DMS 273 treated with DMSO at 0.1 percent for 48 hours (cell line): ENCODE measurements at regions not wholly inside any gene's neighbourhood (a gene's known extent, or its start where the extent isn't known, plus 50 kb on each side); places are given as distances from the start of the nearest gene placed in this dataset.
"Not testable (repeated sequence)": the region's sequence is repeated elsewhere in the genome, so short reads cannot be mapped to it uniquely, and the experiment has no call there.

Experiments used
- DNase-seq: peaks from one replicate; lab custom pipeline; 2025; lab: John Stamatoyannopoulos, UW

DNA sequence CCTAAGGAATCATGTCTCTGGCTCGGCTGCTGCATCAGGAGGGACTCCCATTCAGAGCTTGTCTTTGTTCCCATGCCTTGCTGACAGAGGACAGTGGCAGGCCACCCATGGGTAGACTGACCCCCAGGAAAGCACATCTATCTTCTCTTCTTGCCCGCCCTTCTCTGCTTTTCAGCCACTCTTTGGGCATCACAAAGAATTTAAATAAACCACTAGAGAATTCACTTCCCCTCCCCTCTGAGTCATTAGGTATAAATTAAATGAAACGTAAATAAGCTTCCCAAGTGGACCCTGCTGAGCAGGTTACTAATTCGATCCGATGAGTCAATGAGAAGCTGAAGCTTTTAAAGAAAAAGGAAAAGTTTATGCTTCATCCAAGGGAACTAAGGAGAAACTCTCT, 97.0 kb downstream of the DRD1 start:
- no peak for DNase-seq

DNA sequence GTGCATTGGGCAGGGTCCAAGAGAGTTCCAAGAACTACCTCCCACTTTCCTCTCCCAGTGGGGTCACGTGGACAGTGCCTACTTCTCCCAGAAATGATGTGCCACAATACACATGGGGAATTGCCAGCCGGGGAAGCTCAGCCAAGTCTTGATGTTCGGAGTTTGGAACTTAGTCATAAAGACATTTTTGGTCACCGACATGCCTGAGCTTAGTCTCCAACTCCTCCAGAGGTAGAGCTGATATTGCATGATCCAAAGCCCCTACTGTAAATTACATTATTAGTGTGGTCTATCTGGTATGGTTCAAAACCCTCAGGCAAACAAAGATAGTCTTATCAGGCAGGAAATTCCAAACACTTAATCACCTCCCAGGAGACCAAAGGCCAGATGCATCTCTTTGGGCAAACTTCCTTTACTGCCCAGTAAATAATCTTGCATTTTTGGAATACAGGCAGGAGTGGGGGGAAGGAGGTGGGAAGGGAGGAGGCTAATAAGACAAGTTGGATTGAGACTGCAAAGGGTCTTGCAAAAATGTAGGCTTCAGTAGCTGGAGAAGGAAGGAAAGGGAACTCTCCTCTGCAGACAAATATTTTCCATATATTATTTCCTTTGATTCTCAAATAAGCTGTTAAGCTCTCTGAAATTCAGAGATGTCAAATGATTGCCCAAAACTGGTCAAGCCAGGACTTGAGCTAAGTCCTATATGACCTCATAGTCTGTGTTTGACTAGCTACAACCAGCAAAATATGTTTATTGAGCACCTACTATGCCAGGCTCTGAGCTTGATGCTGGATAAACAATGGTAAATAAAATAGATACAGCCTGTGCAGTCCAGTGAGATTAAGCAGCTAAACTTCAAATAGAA, 99.4 kb downstream of the DRD1 start:
- no peak for DNase-seq

DNA sequence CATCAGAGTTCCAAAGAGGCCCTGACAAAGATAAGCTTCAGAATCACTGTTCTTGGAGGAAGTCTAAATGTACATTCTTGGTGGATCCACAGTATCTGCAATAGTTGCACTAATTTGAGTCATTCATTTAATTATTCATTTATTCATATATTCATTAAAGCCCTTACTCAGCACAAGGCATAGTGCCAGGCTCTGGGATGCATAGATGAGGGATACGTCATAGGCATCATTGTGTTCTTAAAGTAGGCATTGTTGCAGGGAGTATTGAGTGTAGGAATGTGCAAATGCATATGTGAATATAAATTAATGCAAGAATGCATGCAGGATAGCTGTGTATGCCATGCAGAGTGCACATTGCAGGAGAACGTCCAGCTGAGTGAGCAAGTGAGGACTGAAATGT, 100.7 kb downstream of the DRD1 start:
- no peak for DNase-seq

DNA sequence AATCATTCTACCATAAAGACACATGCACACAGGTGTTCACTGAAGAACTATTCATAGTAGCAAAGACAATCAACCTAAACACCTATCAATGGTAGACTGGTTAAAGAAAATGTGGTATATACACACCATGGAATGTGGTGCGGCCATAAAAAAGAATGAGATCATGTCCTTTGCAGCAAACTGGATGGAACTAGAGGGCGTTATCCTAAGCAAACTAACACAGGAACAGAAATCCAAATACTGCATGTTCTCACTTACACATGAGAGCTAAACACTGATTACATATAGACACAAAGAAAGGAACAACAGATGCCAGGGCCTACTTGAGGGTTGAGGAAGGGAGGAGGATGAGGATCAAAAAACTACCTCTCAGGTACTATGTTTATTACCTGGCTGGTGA, 103.8 kb downstream of the DRD1 start:
- no peak for DNase-seq

DNA sequence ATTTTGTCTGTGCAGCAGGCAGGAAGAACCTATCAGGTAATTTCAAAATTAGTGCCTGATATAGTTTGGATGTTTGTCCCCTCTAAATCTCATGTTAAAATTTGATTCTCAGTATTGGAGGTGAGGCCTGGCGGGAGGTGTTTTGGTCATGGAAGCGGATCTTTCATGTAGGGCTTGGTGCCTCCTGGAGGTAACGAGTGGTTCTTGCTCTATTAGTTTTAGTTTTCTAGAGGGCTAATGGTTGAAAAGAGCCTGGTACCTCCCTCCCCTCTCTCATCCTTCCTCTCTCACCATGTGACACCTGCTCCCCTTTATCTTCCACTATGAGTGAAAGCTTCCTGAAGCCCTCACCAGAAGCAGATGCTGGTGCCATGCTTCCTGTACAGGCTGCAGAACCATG, 106.3 kb downstream of the DRD1 start:
- DNase-seq: no peak

DNA sequence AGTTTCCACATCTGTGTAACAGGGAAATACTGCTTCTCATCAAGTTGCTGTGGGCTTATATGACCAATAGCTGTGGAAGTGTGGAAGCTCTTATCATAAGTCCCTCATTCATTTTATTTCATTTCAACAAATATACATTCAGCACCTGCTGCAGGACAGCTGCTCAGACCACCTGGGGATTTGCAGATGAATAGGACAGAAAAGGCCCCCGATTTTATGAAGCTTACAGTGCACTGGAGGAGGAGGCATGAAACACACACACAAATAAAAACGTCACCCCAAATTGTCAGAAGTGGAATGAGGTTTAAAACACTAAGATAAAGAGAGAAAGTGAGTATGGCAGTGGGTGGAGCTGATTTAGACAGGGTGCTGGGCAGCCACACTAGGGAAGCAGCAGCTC, 107.2 kb downstream of the DRD1 start:
- DNase-seq: no peak

DNA sequence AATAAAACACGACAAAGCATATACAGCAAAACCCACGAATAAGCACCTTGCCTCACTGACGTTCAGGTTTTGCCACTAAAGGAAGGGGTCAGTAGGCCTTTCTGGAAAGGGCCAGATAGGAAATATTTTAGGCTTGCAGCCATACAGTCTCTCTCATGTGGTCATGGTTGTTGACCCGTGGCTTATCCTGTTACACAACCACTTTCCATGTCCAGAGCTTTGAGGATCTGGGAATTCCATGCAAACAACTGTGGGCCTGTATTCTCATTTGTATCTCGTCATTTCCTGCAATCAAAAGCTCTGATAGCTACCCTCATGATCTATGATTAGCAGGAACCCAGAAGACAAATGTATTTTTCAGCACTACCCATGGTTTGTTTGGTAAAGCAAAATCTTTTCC, 108.3 kb downstream of the DRD1 start:
- DNase-seq: no peak

DNA sequence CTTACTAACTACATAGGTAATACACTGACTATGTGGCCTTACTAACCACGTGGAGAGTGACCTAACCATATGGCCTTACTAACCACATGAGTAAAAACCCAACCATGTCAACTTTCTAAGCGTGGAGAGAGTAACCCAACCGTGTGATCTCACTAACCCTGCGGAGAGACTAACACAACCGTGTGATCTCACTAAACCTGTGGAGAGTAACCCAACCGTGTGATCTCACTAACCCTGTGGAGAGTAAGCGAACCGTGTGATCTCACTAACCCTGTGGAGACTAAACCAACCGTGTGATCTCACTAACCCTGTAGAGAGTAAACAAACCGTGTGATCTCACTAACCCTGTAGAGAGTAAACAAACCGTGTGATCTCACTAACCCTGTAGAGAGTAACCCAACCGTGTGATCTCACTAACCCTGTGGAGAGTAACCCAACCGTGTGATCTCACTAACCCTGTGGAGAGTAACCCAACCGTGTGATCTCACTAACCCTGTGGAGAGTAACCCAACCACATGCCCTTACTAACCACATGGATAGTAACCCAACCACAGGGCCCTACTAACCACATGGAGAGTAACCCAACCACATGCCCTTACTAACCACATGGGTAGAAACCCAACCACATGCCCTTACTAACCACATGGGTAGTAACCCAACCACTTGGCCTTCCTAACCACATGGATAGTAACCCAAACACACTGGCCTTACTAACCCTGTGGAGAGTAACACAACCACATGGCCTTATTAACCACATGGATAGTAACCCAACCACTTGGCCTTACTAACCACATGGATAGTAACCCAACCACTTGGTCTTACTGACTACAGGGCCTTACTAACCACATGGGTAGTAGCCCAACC, 112.6 kb downstream of the DRD1 start:
- not testable (repeated sequence) for DNase-seq

DNA sequence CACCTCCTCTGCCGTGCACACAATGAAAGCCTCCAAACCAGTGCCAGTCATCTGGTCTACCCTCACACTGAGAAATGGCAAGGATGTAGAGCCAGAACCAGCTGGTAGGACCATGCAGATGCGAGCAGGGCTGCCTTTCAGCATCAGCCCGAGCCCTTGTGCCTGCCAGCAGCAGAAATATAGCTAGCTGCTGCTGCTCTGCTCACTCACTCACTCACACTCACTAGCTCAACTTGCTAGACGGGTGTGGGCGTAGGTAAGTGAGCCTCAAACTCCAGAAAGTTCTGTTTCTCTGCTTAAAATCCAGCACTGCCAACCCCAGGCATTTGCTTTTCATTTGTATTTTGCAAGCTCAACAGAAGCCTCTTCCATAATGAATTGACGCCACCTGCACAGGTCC, 114.0 kb downstream of the DRD1 start:
- DNase-seq: no peak

DNA sequence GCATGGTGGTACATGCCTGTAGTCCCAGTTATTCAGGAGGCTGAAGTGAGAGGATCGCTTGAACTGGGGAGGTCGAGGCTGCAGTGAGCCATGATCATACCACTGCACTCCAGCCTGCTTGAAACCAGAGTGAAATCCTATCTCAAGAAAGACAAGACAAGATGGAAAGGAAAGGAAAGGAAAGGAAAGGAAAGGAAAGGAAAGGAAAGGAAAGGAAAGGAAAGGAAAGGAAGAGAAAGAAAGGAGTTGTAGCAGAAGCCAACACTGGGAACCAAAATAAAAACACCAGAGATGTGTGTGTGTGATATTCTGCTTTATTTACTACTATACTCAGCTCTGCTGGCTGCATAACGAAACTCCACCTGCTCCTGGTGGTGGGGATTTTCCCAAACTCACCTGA, 115.3 kb downstream of the DRD1 start:
- no peak for DNase-seq

DNA sequence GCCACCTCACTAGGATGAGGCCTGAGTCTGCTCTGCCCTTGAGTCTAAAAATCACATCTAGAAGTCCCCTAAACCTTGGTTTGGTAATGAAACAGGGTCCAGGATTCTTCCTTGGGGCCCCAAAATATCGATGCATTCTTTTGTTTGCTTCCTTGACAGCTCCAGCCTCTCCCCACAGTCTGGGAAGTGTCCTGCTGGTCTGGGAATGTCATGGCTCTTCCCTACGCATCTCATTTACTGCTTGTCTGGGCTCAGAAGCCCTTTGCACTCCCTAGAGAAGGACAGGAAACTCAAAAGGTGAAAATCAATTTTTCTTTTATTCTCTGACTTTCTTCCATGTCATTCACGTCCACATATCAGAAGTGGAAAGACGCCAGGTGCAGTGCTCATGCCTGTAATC, 115.8 kb downstream of the DRD1 start:
- DNase-seq: no peak

DNA sequence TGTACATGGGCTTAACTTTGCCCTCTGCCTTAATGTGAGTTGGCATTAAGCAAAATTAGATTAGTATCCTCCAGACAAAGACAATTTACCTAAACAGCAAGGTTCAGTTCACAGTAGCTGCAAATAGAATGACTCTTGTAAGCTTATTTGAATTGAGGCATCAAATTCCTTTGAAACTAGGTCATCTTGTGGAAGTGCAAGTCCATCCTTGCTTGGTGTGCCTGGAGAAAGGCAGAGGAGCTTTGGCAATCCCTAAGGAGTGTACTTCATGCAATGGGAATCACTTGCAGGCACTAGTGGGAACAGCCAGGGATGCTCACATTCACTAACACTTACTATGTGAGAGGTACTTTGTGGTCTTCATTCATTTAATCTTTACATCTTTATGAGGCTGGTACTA, 118.3 kb downstream of the DRD1 start:
- no peak for DNase-seq

DNA sequence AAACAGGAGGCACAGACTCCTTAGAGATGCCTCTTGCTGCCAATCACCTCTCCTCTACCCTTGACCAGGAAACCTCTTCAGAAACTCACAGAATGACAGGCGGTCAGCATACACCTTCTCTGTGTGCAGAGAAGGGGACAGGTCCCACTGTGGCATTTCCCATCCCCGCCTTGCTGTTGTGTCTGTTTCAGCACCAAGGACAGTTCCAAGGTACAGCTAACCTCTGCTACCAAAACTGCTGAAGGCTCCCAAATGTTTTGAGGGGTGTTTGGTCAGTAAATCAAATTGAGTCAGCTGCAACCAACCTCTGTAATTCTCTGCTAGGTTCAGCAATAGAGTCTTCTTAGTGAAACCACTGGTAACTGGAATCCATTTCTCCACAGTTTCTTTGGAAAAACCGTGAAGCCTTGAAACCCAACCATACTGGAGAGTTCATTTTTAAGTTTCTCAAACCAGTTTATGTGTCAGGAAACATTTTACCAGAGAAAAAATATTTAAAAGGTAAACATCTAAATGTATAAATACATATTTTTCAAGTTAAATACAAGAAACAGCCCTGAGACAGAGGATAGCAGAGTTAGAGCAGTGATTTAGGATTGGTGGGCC, 122.0 kb downstream of the DRD1 start:
- DNase-seq: no peak

DNA sequence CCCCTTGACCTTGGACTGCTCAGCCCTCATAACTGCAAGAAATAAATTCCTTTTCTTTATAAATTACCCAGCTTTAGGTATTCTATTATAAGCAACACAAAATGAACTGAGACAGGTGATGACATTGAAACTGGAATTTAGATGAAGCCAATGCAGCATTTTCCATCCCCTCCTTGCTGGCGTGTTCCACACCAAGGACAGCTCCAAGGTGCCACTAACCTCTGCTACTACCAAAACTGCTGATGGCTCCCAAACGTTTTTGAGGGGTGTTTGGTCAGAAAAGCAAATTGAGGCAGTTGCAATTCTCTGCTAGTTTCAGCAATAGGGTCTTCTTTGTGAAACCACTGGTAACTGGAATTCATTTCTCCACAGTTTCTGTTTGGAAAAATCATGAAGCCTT, 124.8 kb downstream of the DRD1 start:
- DNase-seq: no peak

DNA sequence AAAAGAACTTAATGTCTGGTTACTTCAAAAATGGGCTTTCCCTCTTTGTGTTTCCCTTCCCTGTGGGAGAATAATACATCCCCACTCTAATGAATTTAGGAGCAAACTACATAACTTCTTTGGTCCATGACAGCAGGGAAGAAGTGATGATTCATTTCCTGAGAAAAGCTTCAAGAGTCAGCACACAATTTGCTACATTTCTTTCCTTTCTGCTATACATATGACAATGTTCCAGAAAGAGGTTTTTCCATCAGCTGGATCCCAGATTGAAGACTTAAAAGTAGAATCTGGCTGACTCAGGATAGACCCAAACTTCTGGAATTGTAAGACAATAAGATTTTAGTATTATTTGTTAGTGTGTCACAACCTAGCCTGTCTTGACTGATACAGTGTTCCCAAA, 126.1 kb downstream of the DRD1 start:
- DNase-seq: no peak

DNA sequence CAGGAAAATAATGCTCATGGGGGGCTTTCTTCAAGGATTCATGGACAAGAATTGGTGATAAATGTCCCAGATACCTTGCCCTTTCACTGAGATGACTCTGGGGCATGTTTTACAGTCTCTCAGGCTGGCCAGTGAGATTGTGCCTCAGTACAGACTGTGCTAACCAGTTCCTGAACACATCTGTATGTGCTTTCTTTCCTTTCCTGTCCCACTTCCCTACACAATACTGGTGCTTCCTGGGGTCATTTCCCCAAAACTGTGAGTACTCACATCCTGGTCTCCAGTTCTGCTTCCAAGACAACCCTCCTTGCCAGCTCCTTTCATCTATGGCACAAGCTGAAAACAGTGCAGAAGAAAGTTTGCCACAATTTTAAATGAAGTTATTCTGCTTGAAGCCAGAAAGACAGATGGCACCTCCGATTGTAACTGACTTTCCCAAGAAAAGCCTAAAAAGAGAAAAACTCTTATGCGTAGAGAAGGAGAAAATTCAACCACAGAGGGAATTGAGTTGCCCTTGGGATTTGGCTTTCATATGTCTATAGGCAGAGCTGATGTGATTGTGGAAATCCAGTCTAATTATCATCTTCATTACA, 134.7 kb downstream of the DRD1 start:
- DNase-seq: no peak

DNA sequence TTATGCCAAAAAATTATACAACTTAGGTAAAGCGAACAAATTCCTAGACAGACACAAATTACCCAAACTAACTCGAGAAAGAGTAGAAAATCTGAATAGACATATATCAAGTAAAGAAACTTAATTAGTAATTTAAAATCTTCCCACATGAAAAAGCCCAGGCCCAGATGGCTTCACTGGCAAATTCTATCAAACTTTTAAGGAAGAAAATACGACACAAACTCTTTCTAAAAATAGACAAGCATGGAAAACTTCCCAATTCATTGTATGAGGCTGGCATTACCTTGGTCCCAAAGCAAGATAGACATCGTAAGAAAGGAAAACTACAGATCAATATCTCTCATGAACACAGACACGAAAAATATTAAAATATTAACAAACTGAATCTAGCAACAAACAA, 135.3 kb downstream of the DRD1 start:
- DNase-seq: no peak

DNA sequence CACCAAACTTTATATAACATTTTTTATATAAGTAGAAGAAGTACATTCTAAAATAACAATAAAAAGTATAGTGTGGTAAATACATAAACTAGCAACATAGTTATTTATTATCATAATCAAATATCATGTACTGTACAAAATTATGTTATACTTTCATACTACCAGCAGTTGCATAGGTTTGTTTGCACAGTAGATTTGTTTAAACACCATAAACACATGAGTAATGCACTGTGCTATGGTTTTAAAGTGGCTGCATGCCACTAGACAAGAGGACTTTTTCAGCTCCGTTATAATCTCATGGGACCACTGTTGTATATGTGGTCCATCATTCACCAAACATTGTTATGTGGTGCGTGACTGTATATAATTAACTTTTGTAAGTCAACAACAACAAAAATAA, 137.6 kb downstream of the DRD1 start:
- no peak for DNase-seq

DNA sequence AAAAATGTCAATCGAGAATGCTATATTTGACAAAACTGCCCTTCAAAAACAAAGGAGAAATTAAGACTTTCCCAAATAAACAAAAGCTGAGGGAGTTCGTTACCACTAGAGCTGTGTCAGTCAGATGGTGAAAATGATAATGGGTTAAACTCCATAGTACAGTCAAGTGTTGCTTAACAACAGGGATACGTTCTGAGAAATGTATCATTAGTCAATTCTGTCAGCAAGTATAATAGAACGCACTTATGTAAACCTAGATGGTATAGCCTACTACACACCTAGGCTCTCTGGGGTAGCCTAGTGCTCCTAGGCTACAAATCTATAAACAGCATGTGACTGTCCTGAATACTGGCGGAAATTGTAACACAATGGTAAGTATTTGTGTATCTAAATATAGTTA, 138.7 kb downstream of the DRD1 start:
- DNase-seq: no peak

DNA sequence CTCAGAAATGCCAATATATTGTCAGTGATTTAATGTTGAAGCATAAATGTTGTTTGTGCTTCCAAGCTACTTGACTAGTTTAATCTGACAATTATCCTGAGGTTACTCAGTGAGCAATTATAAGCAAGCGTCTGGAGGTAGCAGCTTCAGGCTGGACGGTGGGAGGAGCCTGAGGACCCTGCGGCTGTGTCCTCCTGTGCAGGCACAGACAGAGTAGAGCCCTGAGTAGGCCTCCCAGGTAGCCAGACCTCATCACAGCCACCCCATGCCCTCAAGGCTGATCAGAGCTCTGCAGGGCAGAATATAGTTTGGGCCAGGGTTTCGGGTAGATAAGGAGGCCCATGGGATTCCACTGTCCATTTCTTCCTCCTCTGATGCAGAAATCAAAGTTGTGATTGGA, 153.6 kb downstream of the DRD1 start:
- no peak for DNase-seq

DNA sequence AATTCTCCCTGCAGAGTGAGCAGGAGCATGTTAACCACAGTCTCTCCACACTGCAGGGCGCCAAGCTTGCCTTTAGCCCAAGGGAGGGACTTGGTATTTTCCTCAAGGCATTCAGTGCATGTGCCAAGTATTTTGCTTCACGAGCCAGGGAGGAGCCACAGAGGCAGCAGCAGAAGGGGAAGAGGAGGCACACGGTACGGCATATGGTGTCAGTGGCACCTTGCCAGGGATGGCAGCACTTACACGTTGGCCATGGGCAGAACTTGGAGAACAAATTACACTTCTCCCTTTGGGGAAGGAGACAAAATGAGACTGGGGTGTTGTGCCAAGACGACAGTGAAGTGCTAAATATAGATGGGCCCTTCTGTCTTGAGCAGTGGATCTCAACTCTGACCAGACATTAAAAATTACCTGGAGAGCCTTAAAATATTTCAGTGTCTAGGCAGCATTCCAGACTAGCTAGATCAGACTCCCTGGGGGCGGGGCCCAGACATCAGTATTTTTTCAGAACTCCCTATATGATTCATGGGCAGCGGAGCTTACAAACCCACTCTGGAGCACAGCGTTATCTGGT, 155.8 kb downstream of the DRD1 start:
- peak; percentile 98 for DNase-seq

DNA sequence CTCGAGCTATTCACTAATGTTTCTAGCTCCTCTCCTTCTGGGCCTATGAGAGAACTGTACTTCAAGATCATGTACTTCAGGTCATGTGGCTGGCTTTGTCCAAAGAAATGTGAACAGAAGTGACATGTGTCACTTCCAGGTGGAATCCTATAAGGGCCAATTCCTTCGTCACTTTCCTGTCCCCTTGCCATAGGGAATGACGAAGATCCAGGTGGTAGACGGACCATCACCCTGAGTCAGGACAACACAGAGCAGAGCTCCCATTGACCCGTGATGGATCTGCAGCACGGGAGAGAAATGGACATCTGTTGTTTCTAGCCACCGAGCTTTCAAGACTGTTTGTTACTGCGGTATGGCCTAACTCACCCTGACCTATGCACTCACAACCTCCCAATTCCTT, 157.0 kb downstream of the DRD1 start:
- DNase-seq: no peak
